T47D (cell line): ENCODE measurements at regions not wholly inside any gene's neighbourhood (a gene's known extent, or its start where the extent isn't known, plus 50 kb on each side); places are given as distances from the start of the nearest gene placed in this dataset.
"Not testable (repeated sequence)": the region's sequence is repeated elsewhere in the genome, so short reads cannot be mapped to it uniquely, and the experiment has no call there.

Experiments used
- DNase-seq, 2 experiments: peaks; one replicate each; pipeline versions ENCODE4 v3.0.0 to v3.0.0-alpha.2; 2011 to 2012; ENCODE audit warnings: low read depth in 1 of 2, low spot score in 1 of 2
- JUND ChIP-seq: IDR thresholded peaks from 2 replicates; pipeline ENCODE4 v1.6.1; 2012; ENCODE audit warnings: low read depth
- in situ Hi-C: cut with HindIII; loops from 2 replicates; pipeline ENCODE4 v1.10.0; 2016; ENCODE audit warnings: low sequenced_read_pairs, low pct_unique_long_range_greater_than_20kb

DNA sequence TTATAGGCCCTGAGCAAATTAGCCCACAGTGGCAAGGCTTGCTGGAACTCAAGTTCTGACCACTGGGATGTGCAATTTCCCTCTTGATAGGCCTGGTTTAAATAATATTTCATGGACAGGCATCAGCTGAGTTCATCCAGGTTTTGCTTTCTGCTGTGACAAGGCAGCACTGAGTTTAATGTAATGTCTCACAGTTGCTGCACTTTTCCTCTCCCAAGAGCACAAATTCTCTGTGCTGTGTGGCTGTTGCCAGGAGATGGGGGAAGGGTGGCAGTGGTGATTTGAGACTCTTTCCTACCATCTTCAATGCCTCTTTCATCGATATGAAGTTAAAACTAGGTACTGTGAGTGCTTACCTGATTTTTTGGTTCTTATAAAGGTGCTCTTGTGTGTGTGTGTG lies 272.8 kb upstream of the STXBP6 start:
- in situ Hi-C loops: no loop called here
- DNase-seq: no peak
- TF ChIP-seq JUND: no peak

DNA sequence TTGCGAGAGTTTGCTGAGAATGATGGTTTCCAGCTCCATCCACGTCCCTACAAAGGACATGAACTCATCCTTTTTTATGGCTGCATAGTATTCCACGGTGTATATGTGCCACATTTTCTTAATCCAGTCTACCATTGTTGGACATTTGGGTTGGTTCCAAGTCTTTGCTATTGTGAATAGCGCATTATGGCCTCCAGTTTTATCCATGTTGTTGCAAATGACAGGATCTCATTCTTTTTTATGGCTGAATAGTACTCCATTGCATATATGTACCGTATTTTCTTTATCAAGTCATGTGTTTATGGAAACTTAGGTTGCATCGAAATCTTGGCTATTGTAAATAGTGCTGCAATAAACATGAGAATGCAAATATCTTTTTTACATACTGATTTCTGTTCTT lies 266.1 kb upstream of the STXBP6 start:
- in situ Hi-C loops: not testable (repeated sequence)

GRCh38 chr14:25308244-25308643 lies 258.3 kb upstream of the STXBP6 start:
- TF ChIP-seq JUND: no peak
- in situ Hi-C loops: no loop called here
- DNase-seq: peak in 1 of 2 experiments; percentile 54

More for the DNA sequence above, 266.1 kb upstream of the STXBP6 start:
- DNase-seq: not testable (repeated sequence)

GRCh38 chr14:25303934-25304333 lies 254.0 kb upstream of the STXBP6 start:
- in situ Hi-C loops: no loop called here
- no peak for TF ChIP-seq JUND
- no peak for DNase-seq

DNA sequence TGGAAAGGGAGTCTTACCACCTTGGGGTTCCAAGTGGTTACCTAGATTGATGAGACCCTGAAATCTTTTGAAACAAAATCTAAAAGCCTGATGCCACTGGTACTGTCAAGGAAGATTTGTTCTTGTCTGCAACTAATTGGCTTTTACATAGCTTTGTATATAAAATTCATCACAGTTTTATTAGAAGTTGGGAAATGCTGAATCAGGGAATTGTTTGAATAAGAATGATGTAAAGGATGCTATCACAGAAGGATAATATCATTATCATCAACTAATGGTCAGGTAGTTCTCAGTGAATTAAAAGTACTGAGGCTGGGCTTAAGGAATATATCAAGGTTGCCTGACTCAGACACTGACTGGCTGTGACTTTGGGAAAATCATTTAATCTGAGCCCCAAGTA lies 248.3 kb upstream of the STXBP6 start:
- in situ Hi-C loops: no loop called here
- DNase-seq: no peak
- TF ChIP-seq JUND: no peak

GRCh38 chr14:25290154-25290553 lies 240.2 kb upstream of the STXBP6 start:
- in situ Hi-C loops, DNase-seq: not testable (repeated sequence)

- in situ Hi-C loops: no loop called here
These were observed 224.6 kb upstream of the STXBP6 start for GRCh38 chr14:25274529-25274928.

DNA sequence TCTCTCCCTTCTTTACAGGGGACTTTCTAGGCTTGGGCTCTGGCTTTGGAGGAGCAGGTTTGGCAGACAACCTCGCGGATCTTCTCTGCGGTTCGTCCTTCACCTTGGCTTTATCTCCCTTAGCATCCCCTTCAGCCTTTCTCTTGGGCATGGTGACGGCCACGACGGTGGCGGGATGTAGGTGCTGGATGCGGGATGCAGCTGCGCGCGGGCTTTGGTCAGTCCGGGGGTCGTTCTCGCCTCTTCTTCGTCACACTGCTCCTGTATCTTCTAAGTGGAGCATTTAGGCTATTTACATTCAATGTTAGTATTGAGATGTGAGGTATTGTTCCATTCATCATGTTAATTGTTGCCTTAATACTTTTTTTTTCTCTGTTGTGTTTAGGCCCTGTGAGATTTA lies 217.2 kb upstream of the STXBP6 start:
- TF ChIP-seq JUND: no peak
- DNase-seq: no peak
- in situ Hi-C loops: no loop called here

More at GRCh38 chr14:25274529-25274928, 224.6 kb upstream of the STXBP6 start:
- no peak for DNase-seq
- TF ChIP-seq JUND: no peak

DNA sequence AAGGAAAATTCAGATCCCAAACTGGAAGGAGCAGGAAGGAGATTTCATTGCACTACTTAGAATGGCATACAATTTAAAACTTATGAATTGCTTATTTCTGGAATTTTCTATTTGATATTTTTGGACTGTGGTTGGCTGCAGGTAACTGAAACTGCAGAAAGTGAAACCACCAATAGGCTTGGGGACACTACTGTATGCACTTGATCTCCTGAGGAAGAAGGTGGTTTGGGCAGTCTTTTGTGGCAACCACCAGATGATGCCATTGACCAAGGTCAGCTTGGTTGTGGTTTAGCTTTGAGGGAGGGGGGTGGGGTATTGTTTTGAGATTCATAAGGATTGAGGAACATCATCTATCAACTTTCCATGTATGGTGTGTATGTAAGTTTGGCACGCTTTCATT lies 209.5 kb upstream of the STXBP6 start:
- peak in 1 of 2 experiments; percentile 20 for DNase-seq
- TF ChIP-seq JUND: no peak

DNA sequence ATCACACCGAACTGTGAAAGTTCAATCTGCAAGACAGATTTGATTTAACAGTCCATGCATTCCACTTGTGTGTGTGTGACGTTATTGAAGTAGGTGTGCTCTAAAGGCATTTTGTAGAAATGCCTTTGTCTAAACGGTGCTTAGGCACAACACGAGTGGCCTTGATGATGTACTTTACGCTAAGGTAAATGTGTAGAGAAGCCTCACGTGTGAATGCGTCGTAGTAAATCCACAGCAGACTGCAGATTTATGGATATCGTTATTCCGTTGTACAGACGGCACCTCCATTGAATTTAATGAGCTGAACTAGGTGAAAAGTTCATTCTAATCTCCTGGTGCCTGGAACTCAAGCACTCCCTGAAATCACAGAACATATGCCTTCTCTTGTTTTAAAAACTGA lies 202.8 kb upstream of the STXBP6 start:
- no peak for DNase-seq
- TF ChIP-seq JUND: no peak
- in situ Hi-C loops: no loop called here

More for the DNA sequence above, 209.5 kb upstream of the STXBP6 start:
- in situ Hi-C loops: no loop called here

- in situ Hi-C loops: no loop called here
- no peak for DNase-seq
- no peak for TF ChIP-seq JUND
These were observed 200.6 kb upstream of the STXBP6 start for GRCh38 chr14:25250516-25250915.

DNA sequence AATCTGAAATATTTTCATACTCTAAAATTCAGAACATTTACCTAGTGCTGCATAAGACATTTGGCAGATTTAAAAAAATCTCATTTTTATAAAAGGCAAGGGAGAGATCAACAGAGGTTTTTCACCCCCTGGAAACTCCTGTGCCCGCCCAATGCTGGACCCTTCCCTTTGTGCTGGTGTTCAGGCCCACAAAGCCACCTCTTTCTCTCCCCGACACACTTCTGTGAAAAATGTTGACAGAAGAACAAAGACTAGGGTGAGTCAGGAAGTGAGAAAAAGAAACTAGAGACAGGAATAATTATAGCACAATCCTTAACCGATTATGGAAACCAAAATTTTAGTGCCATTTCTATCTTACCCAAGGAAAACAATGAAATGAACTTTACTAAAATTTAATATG lies 197.7 kb upstream of the STXBP6 start:
- DNase-seq: no peak
- no peak for TF ChIP-seq JUND
- in situ Hi-C loops: no loop called here

DNA sequence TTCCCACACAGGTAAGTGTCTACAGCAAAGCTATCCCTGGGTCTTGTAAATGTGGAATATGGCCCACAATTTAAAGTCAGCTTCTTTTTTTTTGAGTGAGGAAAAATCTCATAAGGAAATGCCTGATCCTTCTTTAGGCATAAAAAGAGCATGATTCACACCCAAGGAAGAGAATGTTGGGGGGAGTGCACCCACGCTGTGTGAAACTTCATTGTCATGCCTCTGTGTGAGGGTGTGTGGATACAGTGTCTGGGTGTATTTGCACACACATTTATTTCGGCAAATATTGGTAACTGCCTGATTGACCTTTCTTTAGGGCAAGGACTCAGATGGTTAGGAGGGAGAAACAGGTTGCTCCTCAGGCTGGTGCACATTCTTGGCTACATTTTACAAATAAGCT lies 196.8 kb upstream of the STXBP6 start:
- in situ Hi-C loops: no loop called here
- DNase-seq: peak in 1 of 2 experiments; percentile 58
- no peak for TF ChIP-seq JUND

GRCh38 chr14:25239170-25239569 lies 189.2 kb upstream of the STXBP6 start:
- no peak for DNase-seq
- in situ Hi-C loops: no loop called here
- no peak for TF ChIP-seq JUND
